Fibroblast of skin of left quadriceps (primary cell): ENCODE measurements at regions not wholly inside any gene's neighbourhood (a gene's known extent, or its start where the extent isn't known, plus 50 kb on each side); places are given as distances from the start of the nearest gene placed in this dataset.

Experiments used
- DNase-seq, 2 experiments: peaks; one replicate each; pipeline ENCODE4 v3.0.0-alpha.2; 2013; ENCODE audit warnings: low read depth in 2 of 2

DNA sequence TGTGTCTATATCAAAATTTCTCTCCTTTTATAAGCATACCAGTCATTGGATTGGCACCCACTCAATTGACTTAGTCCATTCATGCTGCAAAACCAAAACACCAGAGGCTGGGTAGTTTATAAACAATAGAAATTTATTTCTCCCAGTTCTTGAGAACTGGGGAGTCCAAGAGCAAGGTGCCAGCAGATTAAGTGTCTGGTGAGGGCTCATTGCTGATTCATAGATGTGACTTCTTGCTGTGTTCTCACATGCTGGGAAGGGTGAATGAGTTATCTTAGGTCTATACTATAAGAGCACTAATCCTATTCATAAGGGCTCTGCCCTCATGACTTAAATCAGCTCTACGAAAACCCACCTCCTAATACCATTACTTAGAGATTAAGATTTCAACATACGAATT lies 501.4 kb downstream of the EPM2A start:
- no peak for DNase-seq

- DNase-seq, result no peak
Measured at GRCh38 chr6:145235207-145235606, 500.1 kb downstream of the EPM2A start.

DNA sequence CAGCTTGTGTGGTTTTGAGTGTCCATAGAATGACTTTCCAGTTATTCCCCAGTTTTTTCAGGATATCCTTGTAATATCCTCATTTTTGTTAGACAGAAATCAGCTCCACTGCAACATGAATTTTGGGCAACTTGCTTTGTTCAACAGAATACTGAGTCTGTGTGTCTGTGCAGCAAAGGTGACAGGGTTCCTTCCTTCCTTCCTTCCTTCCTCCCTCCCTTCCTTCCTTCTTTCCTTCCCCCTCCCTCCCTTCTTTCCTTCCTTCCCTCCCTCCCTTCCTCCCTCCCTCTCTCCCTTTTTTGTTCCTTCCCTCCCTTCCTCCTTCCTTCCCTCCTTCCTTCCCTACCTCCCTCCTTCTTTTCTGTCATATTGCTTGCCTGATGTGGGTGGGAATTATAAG lies 496.5 kb downstream of the EPM2A start:
- DNase-seq, result no peak

DNA sequence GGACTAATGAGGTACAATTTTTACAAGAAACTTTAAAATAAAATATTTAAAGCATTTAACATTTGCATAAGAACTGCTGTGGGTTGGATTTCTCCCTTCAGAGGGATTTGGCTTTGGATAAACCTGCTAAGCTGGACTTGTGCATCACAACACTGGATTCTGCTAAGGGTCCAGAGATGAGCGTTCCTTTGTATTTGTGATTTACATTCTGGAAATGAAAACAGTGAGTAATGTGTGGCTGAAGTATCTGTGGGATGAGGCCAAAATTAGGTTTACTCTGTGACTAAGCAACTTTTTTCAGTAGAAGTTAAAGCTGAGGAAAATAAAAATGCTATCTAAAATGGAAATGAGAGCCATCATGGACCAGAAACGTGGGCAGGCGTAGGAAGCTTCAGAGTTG lies 494.3 kb downstream of the EPM2A start:
- peak; percentile 17 to 19 for DNase-seq

DNA sequence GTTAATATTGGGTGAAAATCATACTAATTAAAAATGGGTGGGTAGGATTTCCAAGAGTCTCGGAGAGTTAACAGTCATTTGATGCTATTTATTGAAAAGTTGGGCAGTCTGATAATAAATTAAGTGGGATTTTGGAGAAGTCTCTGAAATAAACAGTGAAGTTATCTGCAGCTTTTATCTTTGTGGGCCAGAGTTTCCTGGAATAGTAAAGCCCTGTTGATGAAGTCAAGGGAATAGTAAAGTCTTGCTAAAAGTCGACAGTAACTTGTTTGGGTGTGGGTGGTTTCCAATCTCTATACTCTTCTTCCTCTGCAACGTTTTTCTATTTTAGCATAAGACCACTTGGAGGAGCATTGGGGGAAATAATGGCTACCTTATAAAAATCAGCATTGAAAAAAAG lies 493.6 kb downstream of the EPM2A start:
- DNase-seq, result no peak

- DNase-seq, result no peak
Measured at GRCh38 chr6:145244349-145245100, 490.8 kb downstream of the EPM2A start.

DNA sequence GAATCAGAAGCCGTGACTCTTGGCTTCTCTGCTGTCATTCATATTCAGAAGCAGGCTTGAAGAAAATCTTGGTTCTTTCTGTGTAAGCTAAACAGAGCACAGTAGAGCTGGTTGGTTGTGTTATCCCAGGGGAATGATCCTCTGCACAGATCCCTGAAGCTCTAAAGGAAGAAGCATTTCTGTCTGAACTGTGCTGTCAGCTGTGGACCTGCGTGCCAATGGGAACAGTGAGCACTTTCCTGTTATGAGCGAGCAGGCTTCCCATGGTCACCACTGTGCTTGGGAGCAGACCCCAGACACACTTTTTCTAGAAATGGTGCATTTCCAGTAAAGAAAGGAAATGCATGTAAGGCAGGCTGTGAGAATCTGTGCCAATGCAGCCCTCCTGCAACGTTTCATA lies 490.2 kb downstream of the EPM2A start:
- DNase-seq, result no peak

GRCh38 chr6:145247692-145248419 lies 487.5 kb downstream of the EPM2A start:
- peak; percentile 66 to 67 for DNase-seq

DNA sequence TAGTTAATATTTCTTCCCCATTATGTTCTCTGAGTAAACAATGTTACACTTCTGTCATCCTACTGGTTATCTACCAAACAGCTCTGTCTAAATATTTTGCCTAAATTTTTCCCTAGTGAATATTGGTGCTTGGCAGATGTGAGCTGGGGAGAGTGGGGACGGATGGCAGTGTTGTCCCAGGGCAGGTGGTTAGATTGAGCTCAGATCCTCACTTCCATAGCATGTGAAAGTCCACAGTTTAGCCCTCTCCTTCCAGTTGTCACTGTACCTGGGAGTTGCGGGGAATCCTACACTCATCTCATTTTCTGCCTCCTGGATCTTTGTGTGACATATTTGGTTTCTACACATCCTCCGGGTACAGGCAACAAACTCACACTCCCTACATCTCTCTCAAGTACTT lies 484.9 kb downstream of the EPM2A start:
- no peak for DNase-seq

DNA sequence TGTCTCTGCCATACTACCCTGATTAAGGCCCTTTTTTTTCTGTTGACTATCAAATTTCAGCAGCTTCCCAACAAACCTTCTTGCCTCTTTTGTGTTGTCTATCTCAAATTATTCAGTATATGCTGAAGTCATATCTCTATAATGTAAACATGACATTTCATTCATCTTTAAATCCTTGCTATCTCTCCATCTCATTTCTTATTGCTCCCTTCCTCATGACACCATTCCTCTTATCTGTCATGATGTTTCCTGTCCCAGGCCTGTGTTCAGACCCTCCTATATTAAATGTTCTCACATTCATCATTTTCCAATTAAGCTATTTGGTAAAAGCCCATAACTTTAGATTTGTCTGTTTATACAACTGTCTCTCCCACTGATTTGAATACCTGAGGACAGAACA lies 482.6 kb downstream of the EPM2A start:
- DNase-seq, result no peak

DNA sequence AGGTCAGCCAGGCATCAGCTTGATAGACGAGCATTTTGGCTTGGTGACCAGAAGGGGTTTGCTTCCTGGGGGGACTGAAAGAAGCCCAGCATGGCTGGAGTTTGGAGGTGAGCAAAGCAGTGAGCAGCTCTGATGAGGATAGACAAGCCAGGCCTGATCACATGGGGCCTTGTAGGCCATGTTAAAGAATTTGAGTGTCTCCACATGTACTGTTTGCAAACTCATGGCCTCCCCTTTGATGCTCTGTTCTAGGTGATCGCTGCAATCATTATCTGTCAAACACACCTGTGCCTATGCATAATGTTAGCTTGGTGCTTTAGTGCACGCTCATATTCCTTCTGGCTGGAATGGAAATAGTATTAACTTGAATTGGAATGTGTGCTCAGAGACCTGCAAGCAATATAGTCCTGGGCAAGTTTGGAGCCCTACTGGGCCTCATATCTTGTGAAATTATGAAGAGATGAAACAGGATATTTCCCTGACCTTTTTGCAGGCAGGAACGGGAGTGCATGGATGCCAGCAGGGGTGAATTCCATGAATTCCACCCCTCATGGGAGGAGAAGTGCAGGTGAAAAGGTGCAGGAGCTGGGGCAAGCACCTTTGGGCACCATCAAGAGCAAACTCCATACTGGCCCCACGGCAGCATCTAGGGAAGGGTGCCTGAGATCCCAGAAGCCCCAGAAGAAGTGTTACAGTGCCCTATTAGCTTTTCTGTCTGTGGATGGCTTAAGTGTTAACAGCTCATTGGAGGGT lies 480.5 kb downstream of the EPM2A start:
- no peak for DNase-seq

DNA sequence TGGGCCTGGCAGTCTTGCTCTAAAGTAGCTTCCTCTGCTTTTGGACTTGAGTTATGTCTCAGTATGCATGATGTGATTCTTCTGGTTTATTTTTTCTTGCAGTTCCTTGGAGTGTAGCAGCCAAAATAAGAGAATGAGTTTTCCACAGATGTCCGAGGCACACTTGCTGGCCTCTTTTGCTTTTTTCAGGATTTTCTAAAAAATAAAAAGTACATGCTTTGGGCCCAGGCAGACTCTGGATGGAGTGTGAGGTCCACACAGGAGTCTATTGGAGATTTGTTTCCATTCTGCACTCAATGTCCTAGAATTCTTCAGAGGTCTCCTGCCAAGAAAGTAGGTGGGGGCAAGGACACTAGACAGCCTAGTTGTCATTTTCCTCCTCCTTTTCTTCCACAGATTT lies 477.6 kb downstream of the EPM2A start:
- no peak for DNase-seq

DNA sequence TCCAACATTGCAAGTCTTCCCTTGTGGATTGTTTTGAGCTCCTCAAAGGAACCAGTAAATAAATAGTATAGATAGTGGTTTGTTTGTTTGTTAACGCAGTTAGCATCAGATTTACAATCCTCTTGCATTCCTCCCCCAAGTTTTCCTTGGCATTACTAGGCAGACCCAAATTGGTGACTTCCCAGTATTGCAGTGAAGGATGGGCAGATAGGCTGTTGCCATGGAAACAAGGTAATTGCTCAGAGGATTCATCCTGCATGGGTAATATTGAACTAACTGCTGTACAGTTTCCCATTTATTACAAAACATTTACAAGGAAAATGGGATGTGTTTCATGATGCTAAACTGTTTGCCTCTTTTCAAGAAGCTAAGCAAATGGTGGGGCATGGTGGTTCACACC lies 477.2 kb downstream of the EPM2A start:
- no peak for DNase-seq

DNA sequence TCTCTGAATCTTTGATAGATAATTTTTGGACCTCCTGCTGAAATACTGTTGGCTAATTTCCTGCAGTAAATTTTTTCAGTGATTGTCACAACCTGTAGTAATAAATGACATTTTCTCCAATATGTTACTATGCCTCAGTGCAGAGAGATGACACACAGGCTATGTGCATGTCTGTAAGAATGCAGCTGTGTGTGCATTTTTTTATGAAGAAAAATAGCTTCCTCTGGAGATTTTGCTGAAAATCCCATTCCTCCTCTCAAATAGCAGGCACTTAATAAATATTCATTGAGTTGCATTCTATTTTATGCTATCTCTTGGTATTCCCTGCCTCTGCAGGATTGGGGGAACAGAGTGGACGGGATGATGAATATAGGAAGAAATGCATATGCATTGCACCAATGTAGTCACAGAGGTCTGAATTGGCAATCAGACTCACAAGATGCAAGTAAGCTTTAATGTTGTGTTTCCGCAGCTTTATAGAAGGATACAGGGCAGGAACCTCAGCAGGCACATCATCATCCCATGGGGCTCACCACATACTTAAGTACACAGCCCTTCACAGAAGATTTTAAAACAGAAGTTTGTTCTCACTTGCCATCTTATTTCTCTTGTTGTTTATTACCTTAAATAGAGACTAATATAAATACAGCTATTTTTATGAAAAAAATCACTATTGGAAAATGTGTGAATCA lies 474.7 kb downstream of the EPM2A start:
- DNase-seq, result no peak

- no peak for DNase-seq
Measured at GRCh38 chr6:145261758-145262157, 473.6 kb downstream of the EPM2A start.

DNA sequence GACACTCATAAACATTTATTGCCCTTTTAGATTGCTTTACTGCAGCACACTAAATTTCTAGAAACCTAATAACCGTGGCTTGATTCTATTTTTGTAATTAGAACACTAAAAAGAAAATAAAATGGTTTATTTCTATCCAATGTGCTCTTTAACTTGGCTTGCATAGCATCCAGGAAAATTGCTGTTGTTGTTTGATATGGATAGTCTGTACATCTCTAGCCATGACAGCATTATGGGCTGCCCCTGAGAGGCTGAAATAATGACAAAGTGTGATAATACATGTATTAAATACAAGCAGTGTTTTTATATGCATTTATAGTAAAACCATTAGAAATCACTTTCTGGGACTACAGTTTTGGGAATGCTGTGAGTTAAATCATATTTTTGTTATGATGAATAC lies 472.5 kb downstream of the EPM2A start:
- DNase-seq, result no peak

DNA sequence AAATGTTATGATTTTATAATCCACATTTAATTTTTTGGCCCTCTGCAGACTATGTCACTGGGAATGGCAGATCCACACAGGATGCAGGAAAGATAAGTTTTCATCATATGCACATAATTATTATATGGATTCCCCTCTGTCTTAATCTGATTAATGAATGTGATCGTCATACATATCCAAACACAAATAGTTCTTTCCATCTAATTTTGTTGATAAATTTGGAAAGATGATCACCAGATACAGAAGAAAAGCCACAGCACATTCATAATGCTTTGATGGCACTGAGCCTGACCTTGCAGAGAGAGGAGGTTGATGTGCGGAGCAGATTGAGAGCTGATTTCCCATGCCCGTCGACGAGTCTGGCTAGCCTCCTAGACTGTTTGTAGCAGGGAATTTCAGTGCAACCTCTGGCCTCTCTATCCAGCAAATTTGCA lies 471.5 kb downstream of the EPM2A start:
- no peak for DNase-seq

DNA sequence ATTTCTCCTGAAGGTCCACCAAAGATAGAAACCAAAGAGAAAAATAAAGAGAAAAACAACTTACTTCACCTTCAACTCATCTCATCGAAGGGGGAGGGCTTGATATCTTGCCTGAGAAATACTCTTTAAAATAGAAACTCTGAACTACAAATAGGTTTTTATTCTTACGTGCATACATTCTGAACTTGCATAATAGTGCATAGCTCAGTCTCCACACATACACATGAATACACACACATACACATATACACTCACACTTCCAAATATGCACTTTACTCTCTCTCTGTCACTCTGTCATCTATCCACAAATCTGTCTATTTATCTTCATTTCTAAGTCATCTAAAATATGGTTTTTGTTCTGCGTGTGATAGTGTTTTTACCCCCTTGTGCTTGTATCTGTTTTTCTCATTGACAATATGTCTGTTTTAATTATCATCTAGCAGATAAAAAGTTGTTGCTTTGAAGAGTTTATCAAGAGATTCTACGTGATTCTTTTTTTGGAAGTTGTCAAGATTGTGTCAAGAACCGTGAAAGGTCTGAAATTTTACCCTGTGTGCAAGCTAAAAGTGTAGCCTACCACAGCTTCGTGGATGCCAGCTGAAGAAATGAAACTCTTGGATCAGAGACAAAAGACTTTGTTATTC lies 468.8 kb downstream of the EPM2A start:
- no peak for DNase-seq

- no peak for DNase-seq
Measured at GRCh38 chr6:145267076-145267867, 468.0 kb downstream of the EPM2A start.

DNA sequence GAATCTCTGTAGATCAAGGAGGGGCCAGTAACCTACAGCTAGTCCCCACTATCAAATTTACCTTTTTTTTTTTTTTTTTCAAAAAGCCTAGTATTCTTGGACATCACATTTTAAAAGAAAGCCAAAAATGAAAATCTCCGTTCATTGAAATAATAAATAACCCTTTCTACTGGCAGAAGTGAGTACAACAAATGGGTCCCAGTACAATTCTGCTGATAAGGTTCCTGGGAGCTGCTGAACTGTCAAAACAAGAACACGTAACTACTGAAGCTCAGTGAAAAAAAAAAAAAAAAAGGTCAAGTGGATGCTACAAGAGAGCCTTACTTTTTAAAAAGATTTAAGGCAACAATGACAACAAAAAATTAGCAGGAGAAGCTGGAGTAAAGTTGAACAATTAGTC lies 464.9 kb downstream of the EPM2A start:
- no peak for DNase-seq

DNA sequence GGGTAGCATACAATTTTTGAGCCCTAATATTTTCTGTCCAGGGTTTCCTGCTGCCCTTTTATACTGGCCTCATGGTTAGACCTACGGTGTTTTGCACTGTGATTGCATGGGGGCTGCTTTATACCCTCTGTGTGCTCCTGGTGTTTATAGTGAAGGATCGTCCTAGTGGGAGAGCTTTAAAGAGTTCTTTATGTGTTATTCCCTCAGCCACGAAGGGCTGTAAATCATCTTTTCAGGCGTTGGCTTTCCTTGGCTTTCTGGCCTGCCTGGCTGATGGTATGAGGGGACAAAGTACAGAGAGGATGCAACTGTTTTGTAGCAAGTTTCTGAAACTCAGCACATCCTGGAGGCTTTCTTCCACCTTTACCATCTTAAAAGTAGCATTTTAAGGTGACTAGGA lies 464.3 kb downstream of the EPM2A start:
- no peak for DNase-seq
